COLO668 (cell line): ENCODE measurements at regions not wholly inside any gene's neighbourhood (a gene's known extent, or its start where the extent isn't known, plus 50 kb on each side); places are given as distances from the start of the nearest gene placed in this dataset.

Experiments
- DNase-seq: peaks from one replicate; lab custom pipeline; 2025; ENCODE audit not compliant: unreplicated experiment; lab: John Stamatoyannopoulos, UW

DNA sequence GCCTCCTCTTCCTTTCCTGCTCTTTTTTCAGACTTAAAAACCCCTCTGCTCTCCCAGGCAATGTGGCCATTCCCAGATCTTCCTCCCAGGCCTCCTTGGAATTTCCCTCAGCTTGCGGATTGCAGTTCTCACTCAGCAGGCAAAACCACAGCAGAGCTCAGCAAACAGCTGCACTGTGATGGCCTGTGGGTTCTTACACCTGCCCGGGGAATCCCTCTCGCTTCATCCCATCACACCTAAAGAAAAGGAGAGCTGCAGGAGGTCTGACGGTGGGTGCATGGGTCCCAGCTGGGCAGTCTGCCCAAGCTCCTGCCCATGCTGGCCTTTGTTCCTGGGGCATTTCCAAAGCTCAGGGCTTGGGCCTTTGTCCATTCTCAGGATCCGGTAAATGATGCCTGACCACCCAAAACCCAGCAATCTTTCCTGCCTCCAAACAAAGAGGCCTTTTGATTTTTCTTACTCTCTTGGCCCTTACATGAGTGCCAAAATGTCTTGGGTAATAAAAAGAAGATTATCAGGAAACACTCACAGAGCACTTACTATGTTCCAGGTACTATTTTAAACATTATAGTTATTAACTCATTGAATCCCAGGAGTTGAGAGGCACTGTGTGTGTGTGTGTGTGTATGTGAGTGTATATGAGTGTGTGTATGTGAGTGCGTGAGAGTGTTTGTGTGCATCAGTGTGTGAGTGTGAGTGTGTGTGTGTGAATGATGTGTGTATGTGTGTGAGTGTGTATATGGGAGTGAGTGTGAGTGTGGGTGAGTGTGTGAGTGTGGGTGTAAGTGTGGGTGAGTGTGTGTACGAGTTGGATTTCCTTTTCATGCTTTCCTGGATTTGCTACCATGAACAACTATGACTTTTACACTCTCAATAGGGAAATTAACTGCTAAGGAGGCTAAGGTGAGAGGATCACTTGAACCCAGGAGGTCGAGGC is 64.5 kb upstream of the PODXL start:
- DNase-seq: peak; percentile 65

GRCh38 chr7:131619336-131620305 is 63.2 kb upstream of the PODXL start:
- no peak for DNase-seq

DNA sequence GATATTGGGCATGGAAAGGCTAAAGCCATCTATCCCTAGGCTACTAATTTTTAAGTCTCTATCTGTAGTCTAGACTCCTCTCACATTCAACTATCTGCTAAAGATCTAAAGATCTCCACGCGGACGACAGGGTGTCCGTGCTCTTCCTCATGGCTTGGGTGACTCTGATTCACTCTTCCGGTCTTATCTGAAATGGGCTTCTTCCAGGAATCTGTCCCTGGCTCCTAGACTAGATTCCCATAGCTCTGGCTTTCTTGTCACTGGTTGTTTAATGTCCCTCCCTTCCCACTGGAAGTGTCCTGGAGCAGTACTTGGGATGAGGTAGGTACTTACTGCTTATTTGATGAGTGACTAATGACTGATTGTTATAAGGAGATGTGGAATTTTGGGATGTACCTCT is 62.0 kb upstream of the PODXL start:
- DNase-seq: no peak

- DNase-seq: no peak
These were observed 60.2 kb upstream of the PODXL start for GRCh38 chr7:131616487-131617200.

- no peak for DNase-seq
These were observed 57.5 kb upstream of the PODXL start for GRCh38 chr7:131613909-131614308.

DNA sequence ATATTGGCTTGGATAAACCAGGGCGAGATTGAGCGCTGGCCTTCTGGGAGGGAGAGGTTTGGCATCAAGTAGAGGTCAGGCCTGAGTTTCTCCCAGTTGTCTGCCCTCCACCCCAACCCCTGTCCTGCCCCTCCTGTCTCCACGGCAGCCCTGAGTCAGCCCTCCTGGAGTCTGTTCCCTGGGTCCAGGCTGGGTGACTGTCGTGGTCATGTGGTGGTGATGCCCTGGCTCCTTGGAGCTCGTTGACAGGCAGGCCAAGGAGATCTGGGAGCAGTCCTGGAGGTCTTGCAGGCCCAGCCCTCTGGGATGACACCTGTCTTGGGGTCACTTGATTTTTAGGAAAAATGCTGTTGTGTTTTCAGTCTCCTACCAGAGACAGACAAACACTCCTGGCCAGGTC is 53.6 kb upstream of the PODXL start:
- DNase-seq: no peak

- no peak for DNase-seq
These were observed 51.7 kb upstream of the PODXL start for GRCh38 chr7:131608116-131608500.

DNA sequence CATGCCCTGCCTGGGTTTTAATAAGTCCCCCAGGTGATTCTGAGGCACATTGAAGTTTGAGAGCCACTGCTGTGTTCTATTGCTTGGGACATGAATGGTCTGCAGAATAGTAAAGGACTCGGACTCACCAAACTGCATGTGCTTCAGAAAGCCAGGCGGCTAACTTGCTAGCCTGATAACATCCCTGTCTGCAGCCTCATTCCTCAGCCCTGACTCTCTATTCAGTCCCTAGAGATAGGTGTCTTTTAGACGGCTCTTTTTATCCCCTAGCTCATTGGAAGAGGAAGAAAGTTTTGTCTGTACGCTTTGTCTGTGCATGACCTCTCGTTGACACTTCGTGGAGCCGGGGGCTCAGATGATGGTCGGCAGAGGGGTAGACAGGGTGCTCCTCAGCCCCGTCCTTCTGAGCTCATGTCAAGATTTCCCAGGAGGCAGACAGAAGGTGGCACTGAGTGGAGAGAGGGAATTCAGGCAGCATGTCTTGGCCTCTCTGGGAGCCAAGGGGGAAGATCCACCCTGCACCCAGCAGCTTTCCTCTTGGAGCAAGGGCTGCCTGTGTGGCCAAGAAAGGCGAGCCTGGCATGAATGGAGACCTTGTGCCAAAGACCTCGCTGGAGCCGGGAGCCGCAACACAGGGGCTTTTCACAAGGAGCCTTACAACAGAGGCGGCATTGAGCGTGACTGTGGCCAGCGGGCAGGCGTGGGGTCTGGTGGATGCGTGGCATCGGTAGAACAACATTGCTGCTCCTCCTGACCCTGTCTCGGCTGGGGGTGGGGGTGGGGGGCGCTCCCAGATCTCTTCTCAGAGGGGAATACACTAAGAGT is 51.1 kb upstream of the PODXL start:
- DNase-seq: no peak

DNA sequence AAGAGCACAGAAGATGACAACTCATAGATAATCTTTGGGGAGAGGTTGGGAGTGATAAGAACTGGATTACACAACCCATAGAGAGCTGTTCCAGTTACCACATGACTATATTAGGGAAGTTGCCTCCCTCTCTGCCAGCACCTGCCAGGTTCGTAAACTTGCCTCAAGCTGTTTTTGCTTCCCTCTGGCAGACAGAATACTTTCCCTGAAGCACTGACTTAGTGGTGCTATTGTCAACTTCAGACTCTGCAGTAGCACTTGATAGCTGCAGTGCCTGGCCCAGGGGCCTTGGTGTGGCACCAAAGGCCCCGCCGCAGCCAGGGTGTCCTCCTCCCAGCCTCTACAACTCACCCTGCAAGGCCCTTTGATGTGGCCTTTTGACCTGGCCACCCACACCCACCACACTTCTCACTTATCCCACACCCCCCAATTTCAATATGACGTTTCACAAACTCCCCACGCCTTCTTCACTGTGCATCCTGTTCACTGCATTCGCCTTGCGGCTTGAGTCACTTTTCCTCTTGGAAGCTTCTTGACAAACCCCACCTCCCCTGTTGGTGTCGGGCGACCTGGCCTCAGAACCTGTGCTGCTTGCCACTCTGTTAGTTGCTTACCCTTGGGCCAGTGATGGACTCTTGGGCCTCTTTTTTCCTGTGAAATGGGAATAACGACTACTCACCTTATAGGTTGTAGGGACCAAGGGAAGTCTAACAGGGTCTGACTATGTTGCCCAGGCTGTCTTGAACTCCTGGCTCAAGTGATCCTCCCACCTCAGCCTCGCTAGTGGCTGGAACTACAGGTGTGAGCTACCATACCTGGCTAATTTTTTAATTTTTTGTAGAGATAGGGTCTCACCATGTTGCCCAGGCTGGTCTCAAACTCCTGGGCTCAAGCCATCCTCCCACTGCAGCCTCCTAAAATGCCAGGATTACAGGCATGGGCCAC is 50.2 kb upstream of the PODXL start:
- DNase-seq: peak; percentile 24
